ENCODE measurements at regions not wholly inside any gene's neighbourhood (a gene's known extent, or its start where the extent isn't known, plus 50 kb on each side); places are given as distances from the start of the nearest gene placed in this dataset.

DNA sequence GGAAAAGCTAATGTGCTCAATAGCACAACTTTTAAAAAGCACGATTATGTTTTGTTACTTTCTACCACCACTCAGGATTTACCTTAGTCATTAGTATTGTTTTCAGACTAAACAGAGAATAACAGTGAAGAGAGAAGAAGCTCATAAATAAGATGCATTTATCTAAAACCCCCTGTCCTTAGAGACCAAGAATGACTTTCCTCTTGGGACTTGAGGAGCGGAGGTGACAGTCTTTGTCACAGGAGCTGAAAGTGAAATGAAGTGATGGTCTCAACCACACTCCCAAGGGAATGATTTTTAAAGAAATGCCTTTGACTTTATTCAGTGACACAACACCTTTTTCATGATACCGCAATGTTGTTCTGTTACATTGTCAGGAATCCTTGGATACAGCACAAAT, 190.6 kb upstream of the NBEA start:
- TF ChIP-seq, protein P1, sequence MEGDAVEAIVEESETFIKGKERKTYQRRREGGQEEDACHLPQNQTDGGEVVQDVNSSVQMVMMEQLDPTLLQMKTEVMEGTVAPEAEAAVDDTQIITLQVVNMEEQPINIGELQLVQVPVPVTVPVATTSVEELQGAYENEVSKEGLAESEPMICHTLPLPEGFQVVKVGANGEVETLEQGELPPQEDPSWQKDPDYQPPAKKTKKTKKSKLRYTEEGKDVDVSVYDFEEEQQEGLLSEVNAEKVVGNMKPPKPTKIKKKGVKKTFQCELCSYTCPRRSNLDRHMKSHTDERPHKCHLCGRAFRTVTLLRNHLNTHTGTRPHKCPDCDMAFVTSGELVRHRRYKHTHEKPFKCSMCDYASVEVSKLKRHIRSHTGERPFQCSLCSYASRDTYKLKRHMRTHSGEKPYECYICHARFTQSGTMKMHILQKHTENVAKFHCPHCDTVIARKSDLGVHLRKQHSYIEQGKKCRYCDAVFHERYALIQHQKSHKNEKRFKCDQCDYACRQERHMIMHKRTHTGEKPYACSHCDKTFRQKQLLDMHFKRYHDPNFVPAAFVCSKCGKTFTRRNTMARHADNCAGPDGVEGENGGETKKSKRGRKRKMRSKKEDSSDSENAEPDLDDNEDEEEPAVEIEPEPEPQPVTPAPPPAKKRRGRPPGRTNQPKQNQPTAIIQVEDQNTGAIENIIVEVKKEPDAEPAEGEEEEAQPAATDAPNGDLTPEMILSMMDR (IDR thresholded peaks at IDR 0.05): no peak
- TF ChIP-seq POLR2A (IDR thresholded peaks at IDR 0.05): no peak

Data from testis (tissue), 2 donors.